Mucosa of descending colon (tissue), 3 donors: ENCODE measurements at regions not wholly inside any gene's neighbourhood (a gene's known extent, or its start where the extent isn't known, plus 50 kb on each side); places are given as distances from the start of the nearest gene placed in this dataset.

Source experiments
- ATAC-seq: fragments of 200-7000 bp; cut with Tn5 transposase; one replicate; pipeline ENCODE4 v1.9.1; 2020; ENCODE audit warnings: mild to moderate bottlenecking, moderate library complexity
- DNase-seq, 3 donors: peaks; one replicate each; pipeline ENCODE4 v3.0.0-alpha.2; 2020
- H3K36me3 ChIP-seq: fragments of 200-600 bp; one replicate; pipeline ENCODE4 v1.8.0; 2021; ENCODE audit warnings: low read depth, mild to moderate bottlenecking
- H3K4me1 ChIP-seq: fragments of 200-600 bp; one replicate; pipeline ENCODE4 v1.8.0; 2021; ENCODE audit warnings: low read depth, mild to moderate bottlenecking
- H3K4me3 ChIP-seq: fragments of 200-600 bp; one replicate; pipeline ENCODE4 v1.8.0; 2021; ENCODE audit warnings: mild to moderate bottlenecking
- H3K9me3 ChIP-seq: fragments of 200-600 bp; one replicate; pipeline ENCODE4 v1.8.0; 2021; ENCODE audit warnings: mild to moderate bottlenecking
- CTCF ChIP-seq: fragments of 200-600 bp; IDR thresholded peaks from one replicate; pipeline ENCODE4 v1.8.0; 2022; ENCODE audit warnings: antibody characterized with exemption, mild to moderate bottlenecking
- intact Hi-C, 2 donors: fragments of 100-400 bp; cut with DNase I in 1 of 2; cut with micrococcal nuclease in 1 of 2; formaldehyde crosslinking; loops; one replicate each; pipeline versions ENCODE4 v1.11.0 to v1.11.1; 2022; cut with DNase I, micrococcal nuclease
- donor health status: DM: no; HTN: no; CAD: no; lungs with moderate emphysema.
- donor health status: DM: no; HTN: no; CAD: no.
- donor health status: DM: no; HTN: yes; CAD: no.

- TF ChIP-seq CTCF = no peak
- peaks cover 3% of the 10 kb centered on the region for H3K4me1 ChIP-seq
- intact Hi-C loops = no loop called here
- no peaks in the 10 kb centered on the region for H3K36me3 ChIP-seq
- DNase-seq (no peak), ATAC-seq (no peak)
- no peaks in the 10 kb centered on the region for H3K9me3 ChIP-seq
- no peak overlapping the region for H3K4me3 ChIP-seq
Observed at GRCh38 chr2:15735484-15736326, 144.0 kb downstream of the DDX1 start.

DNA sequence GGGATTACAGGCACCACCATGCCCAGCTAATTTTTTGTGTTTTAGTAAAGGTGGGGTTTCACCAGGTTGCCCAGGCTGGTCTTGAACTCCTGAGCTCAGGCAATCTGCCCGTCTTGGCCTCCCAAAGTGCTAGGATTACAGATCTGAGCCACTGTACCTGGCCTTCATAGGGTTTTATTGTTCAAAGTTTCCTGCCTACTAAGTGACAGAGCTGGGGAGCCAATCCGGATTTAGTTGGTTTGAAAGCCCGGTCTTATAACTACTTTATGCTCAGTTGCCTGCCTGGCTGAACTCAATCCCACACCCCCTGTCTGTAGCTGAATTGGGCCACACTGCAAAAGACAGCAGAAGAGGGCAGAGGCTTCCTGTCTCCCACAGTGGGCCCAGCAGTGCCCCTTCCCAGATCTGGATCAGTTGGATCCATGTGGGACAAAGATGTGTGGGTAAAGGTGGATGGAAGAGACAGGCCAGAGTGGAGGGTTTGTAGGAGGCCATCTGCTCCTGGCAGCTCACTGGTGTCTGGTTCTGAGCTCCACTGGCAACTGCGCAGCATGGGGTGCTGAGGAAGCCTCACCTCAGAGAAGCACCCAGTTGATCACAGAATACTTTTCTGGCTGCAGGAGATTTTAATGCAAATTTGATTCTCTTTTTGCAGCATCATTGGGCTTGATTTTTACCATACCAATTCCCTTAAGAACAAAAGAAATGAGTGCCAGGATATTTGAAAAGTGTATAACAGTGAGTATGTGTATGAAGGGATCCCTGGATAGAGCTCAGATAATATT lies 144.9 kb downstream of the DDX1 start:
- intact Hi-C loops = no loop called here
- Histone ChIP-seq H3K4me1 (no peaks in the 10 kb centered on the region), H3K4me3 (no peak overlapping the region), H3K9me3 (no peaks in the 10 kb centered on the region), H3K36me3 (no peaks in the 10 kb centered on the region)
- DNase-seq (no peak), ATAC-seq (no peak)
- TF ChIP-seq CTCF = no peak

DNA sequence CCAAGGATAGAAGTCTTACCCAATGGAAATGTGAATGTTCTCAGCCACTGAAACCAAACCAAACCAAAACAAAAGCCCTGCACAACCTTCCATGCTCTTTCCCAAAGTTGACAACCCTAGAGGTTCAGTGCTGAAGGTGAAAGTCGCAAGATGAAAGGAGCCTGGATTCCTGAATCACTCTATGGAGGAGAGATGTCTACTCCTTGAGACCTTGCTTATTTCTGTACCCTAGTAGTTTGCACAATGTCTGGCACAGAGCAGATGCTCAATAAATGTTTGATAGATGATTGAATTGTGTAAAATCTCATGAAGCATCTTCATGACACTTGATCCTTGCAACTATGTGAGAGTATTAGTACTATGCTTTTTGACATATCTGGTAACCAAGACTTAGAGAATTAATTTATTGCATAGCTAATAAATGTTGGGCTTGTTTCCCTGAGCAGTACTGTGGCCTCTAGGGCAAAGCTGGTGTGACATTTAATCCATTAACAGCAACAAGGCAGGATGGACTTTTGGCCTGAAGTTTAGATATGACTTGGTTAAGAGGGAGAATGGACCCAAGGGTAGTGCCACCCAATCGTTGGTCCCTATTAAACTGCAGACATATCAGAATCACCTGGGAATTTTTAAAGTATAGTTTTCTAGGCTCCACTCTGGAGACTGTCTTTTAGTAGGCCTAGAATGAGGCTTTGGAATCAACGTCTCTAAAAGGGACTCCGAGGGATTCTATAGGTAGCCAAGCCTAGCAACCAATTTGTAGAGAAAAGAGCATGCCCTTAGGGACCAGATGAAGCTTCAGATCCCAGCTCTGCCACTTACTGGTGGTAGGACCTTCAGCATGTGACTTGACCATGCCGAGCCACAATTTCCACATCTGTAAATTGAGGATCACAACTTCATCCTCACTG lies 145.9 kb downstream of the DDX1 start:
- no peaks in the 10 kb centered on the region for H3K36me3 ChIP-seq
- no peak for TF ChIP-seq CTCF
- DNase-seq (no peak), ATAC-seq (no peak)
- no peaks in the 10 kb centered on the region for H3K4me1 ChIP-seq
- no peak overlapping the region for H3K4me3 ChIP-seq
- no peaks in the 10 kb centered on the region for H3K9me3 ChIP-seq
- intact Hi-C loops = no loop called here

GRCh38 chr2:15738225-15738546 lies 146.5 kb downstream of the DDX1 start:
- no peak for TF ChIP-seq CTCF
- Histone ChIP-seq H3K36me3 (no peaks in the 10 kb centered on the region), H3K4me1 (no peaks in the 10 kb centered on the region), H3K4me3 (no peak overlapping the region), H3K9me3 (no peaks in the 10 kb centered on the region)
- DNase-seq = no peak
- intact Hi-C loops = no loop called here
- ATAC-seq = no peak

DNA sequence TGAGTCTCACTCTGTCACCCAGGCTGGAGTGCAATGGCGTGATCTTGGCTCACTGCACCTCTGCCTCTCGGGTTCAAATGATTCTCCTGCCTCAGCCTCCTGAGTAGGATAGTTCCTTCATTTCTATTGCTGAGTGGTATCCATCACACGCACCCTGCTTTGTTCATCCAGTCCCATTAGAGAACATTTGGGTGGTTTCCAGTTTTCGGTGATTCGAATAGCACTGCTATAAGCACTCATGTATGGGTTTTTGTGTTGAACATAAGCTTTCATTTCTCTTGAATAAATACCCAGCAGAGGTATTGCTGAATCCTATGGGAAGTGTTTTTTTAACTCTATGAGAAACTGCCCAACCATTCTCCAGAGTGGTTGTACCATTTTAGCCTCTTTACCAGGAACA lies 147.3 kb downstream of the DDX1 start:
- Histone ChIP-seq H3K4me3 (no peak overlapping the region), H3K9me3 (no peaks in the 10 kb centered on the region), H3K4me1 (no peaks in the 10 kb centered on the region), H3K36me3 (no peaks in the 10 kb centered on the region)
- TF ChIP-seq CTCF = no peak
- intact Hi-C loops = no loop called here
- DNase-seq (no peak), ATAC-seq (no peak)
